ENCODE measurements at regions not wholly inside any gene's neighbourhood (a gene's known extent, or its start where the extent isn't known, plus 50 kb on each side); places are given as distances from the start of the nearest gene placed in this dataset.

DNA sequence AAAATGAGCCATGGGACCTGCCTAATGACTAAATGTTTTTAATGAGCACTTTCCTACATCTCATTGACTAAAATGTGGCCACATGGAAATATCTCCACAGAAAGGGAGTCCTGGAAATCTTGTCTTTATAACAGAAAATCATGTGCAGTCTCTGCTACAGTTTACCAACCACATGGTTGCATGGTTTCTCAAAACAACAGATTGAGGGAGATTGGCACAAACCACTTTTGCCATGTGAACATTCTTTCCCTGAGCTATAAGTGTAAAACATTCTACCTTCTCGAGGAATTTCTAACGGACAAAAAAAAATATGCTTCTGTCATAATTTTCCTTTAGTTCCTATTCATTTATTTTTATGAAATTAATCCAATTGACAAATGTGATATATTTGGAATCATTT is 218.9 kb upstream of the SLITRK5 start:
- TF ChIP-seq, protein P1, sequence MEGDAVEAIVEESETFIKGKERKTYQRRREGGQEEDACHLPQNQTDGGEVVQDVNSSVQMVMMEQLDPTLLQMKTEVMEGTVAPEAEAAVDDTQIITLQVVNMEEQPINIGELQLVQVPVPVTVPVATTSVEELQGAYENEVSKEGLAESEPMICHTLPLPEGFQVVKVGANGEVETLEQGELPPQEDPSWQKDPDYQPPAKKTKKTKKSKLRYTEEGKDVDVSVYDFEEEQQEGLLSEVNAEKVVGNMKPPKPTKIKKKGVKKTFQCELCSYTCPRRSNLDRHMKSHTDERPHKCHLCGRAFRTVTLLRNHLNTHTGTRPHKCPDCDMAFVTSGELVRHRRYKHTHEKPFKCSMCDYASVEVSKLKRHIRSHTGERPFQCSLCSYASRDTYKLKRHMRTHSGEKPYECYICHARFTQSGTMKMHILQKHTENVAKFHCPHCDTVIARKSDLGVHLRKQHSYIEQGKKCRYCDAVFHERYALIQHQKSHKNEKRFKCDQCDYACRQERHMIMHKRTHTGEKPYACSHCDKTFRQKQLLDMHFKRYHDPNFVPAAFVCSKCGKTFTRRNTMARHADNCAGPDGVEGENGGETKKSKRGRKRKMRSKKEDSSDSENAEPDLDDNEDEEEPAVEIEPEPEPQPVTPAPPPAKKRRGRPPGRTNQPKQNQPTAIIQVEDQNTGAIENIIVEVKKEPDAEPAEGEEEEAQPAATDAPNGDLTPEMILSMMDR (conservative IDR thresholded peaks at IDR 0.05; ENCODE audit: low read length) = no peak
- TF ChIP-seq EZH2phosphoT487 (IDR thresholded peaks at IDR 0.05; ENCODE audit: borderline replicate concordance, low read depth, low read length) = no peak
